HepG2 (cell line): ENCODE measurements at regions not wholly inside any gene's neighbourhood (a gene's known extent, or its start where the extent isn't known, plus 50 kb on each side); places are given as distances from the start of the nearest gene placed in this dataset.

ENCODE experiments used
- CREB1 ChIP-seq, 2 experiments: fragments of 450-650 bp in 1 of 2; IDR thresholded peaks; 2 replicates each; pipeline ENCODE4 v1.6.1; 2016 to 2017; ENCODE audit warnings: control low read depth in 1 of 2, mild to moderate bottlenecking in 1 of 2, missing compliant biosample characterization in 1 of 2, missing genetic modification characterization in 1 of 2
- TF ChIP-seq, protein P1 (sequence below): sonication (generic); formaldehyde crosslinking; IDR thresholded peaks from 2 replicates; pipeline ENCODE4 v1.4.0; 2020; ENCODE audit warnings: missing genetic modification reagents
- TF ChIP-seq, protein P2 (sequence below): IDR thresholded peaks from 2 replicates; pipeline ENCODE4 v1.6.1; 2016; ENCODE audit warnings: low read depth

DNA sequence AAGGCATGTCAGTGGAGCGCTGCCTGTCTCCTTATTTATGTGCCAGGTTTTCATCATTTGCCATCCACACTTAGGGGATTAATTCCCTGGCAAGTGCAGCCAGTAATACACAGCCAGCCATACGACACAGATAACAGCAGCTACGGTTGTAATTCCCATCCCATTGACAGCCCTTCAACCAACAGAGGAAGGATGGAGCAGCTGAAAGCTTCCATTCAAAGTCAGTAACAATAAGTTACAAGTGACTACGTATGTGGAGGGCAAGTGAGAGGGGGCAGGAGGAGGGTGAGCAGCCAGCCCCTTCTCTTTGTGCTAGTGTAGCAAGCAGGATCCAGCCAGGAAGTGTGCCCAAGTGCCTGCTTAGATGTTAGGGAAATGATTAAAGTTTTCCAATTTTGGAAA, 53.8 kb upstream of the LYRM9 start:
- TF ChIP-seq, protein P1, sequence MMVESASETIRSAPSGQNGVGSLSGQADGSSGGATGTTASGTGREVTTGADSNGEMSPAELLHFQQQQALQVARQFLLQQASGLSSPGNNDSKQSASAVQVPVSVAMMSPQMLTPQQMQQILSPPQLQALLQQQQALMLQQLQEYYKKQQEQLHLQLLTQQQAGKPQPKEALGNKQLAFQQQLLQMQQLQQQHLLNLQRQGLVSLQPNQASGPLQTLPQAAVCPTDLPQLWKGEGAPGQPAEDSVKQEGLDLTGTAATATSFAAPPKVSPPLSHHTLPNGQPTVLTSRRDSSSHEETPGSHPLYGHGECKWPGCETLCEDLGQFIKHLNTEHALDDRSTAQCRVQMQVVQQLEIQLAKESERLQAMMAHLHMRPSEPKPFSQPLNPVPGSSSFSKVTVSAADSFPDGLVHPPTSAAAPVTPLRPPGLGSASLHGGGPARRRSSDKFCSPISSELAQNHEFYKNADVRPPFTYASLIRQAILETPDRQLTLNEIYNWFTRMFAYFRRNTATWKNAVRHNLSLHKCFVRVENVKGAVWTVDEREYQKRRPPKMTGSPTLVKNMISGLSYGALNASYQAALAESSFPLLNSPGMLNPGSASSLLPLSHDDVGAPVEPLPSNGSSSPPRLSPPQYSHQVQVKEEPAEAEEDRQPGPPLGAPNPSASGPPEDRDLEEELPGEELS (CRISPR knock-in tag): no peak
- TF ChIP-seq, protein P2, sequence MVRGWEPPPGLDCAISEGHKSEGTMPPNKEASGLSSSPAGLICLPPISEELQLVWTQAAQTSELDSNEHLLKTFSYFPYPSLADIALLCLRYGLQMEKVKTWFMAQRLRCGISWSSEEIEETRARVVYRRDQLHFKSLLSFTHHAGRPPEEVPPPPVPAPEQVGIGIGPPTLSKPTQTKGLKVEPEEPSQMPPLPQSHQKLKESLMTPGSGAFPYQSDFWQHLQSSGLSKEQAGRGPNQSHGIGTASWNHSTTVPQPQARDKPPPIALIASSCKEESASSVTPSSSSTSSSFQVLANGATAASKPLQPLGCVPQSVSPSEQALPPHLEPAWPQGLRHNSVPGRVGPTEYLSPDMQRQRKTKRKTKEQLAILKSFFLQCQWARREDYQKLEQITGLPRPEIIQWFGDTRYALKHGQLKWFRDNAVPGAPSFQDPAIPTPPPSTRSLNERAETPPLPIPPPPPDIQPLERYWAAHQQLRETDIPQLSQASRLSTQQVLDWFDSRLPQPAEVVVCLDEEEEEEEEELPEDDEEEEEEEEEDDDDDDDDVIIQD (CRISPR knock-in tag): no peak
- TF ChIP-seq CREB1 (IDR thresholded peaks at IDR 0.05) (no peak), CREB1 (CRISPR knock-in tag; IDR thresholded peaks at IDR 0.05) (no peak)
